ENCODE measurements at regions not wholly inside any gene's neighbourhood (a gene's known extent, or its start where the extent isn't known, plus 50 kb on each side); places are given as distances from the start of the nearest gene placed in this dataset.
"Not testable (repeated sequence)": the region's sequence is repeated elsewhere in the genome, so short reads cannot be mapped to it uniquely, and the experiment has no call there.

DNA sequence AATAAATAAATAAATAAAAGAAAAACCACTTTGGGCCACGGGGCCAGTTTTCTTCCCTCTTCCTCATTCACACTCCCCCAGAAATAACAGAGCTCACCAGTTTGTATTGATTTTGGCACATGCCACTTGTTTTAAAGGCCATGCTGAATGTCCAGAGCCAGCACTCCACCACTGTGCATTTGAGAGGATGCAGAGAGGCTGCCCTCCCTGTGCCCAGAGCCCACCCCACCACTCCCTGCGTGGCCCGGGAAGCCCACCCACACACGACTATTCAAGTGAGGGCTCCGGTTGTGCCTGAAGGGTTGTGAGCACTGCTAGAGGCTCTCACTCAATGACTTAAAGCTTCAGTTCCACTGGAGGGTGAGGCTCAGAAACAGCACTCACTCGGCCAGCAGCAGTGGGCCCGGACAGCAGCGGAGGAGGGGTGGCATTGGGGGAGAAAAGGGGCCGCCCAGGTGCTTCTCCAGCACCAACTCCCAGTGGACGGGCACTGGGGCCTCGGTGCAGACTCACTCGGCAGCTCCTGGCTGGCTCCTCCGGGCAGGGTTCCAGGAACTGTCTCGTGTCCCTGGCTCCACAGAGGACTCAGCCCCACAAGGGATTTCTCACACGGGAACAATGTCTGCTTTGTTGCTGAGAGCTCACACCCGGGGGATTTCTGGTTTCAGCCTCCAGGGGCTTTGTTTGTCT, 112.7 kb downstream of the SHANK2 start:
- H3K36me3 Mint-ChIP-seq = no peaks in the 10 kb centered on the region
- H3K4me1 Mint-ChIP-seq = no peaks in the 10 kb centered on the region
- H3K9me3 Mint-ChIP-seq = no peaks in the 10 kb centered on the region
- peaks cover 0 to 2% (median 2%) of the 10 kb centered on the region in 3 donors for H3K27me3 Mint-ChIP-seq (ENCODE audit: low read depth in 3 of 3)
- DNase-seq = no peak
- H3K4me3 Mint-ChIP-seq = no peak overlapping the region
- H3K27ac Mint-ChIP-seq = no peak overlapping the region

DNA sequence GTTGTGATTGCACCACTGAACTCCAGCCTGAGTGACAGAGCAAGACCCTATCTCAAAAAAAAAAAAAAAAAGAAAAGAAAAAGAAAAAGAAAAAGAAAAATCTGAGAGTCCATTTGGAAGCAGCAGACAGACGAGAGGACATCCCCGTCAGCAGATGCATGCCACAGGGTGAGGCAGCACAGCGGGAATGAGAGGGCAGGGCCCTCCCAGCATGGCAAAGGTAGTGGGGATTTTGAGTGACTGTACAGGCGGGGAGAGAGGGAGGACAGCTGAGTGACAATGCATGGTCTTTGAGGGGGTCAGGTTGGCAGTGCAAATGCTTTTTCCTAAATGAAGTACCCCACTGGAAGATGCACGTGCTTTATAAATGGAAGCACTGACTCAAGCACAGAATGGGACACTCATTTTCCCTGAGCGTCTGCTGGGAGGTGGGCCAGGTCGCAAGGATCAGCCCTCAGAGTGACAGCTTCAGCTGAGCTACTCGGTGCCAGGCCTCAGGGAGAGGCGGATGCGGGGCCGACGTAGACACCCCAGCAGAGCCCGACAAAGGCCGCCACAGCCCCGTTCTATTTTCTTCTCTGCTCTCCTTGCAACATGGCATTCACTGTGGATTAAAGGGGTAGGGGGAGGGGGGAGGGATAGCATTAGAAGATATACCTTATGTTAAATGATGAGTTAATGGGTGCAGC, 113.5 kb downstream of the SHANK2 start:
- no peak overlapping the region for H3K4me3 Mint-ChIP-seq

DNA sequence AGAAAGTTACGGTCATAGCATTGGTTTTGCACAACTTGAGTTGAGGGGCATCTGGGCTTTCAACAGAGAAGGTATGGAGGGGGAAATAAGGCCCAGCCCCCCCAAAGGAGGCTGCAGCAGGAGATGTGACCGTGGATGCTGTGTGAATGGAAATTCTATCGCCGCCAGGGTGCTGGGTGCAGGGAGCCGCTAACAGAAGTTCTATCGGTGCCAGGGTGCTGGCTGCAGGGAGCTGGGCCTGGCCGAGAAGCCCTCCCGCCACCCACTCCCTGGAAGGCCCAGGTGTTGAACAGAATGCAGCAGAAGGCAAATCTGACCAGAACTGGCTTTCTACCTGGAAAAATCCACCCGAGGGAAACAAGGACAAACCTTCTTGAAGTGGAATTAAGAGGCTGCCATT, 115.0 kb downstream of the SHANK2 start:
- Mint-ChIP-seq H3K4me1 (no peaks in the 10 kb centered on the region), H3K27me3 (ENCODE audit: low read depth in 3 of 3) (peaks cover 0 to 2% (median 0%) of the 10 kb centered on the region in 3 donors), H3K4me3 (no peak overlapping the region), H3K9me3 (no peaks in the 10 kb centered on the region), H3K36me3 (no peaks in the 10 kb centered on the region), H3K27ac (no peak overlapping the region)
- no peak for DNase-seq

More for the DNA sequence above, 113.5 kb downstream of the SHANK2 start:
- DNase-seq = no peak
- Mint-ChIP-seq H3K27ac (peak overlapping the region in 1 of 6 donors; percentile 34), H3K9me3 (no peaks in the 10 kb centered on the region), H3K27me3 (ENCODE audit: low read depth in 3 of 3) (peaks cover 0 to 2% (median 0%) of the 10 kb centered on the region in 3 donors), H3K36me3 (no peaks in the 10 kb centered on the region), H3K4me1 (no peaks in the 10 kb centered on the region)

DNA sequence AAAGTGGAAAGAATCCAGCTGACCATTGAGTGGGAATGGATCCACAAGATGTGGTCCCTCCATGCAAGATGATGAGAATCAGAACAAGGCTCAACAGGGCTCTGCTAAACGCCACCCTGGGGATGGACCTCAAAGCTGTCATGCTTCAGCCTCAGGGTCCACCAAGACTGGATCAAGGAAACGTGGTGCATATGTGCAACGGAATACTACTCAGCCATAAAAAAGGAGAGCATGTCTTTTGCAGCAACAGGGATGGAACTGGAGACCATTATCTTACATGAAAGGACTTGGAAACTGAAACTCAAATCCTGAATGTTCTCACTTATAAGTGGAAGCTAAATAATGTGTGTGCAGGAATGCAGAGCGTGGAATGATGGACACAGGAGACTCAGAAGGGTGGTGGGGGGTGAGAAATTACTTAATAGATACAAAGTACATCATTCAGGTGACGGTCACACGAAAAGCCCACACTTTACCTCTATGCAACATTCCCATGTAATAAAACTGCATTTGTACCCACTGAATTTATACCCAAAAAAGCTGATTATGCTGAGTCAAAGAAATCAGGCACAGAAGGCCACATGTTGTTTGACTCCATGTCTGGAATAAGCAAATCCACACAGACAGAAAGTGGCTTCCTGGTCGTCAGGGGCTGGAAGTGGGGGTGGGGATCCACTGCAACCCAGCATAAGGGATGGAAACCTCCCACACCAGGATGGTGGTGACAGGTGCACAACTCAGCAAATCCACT, 116.1 kb downstream of the SHANK2 start:
- Mint-ChIP-seq H3K27me3 (ENCODE audit: low read depth in 3 of 3) (peaks cover 0 to 2% (median 0%) of the 10 kb centered on the region in 3 donors), H3K36me3 (no peaks in the 10 kb centered on the region), H3K4me1 (no peaks in the 10 kb centered on the region), H3K4me3 (no peak overlapping the region), H3K27ac (no peak overlapping the region), H3K9me3 (no peaks in the 10 kb centered on the region)
- no peak for DNase-seq

DNA sequence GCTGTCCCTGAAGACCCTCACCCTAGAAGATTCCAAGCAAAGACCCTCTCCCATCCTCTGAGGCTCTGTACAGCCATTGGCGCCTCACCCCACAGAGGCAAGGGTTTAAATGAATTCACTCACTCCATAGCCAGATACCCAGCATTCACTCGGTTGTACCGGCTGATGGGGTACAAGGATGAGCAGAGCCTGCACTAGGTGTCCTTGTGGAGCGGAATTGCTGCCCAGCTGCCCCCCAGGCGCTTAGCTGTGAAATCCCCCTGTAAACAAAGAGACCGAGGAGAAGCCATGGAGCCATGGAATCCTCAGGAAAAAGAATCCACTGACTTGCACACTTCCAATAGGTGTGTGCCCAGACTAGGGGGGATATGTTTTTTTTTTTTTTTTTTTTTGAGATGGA, 117.3 kb downstream of the SHANK2 start:
- no peak overlapping the region for H3K27ac Mint-ChIP-seq
- H3K4me3 Mint-ChIP-seq = no peak overlapping the region
- no peaks in the 10 kb centered on the region for H3K36me3 Mint-ChIP-seq
- no peaks in the 10 kb centered on the region for H3K27me3 Mint-ChIP-seq (ENCODE audit: low read depth in 3 of 3)
- no peak for DNase-seq
- H3K4me1 Mint-ChIP-seq = no peaks in the 10 kb centered on the region
- H3K9me3 Mint-ChIP-seq = no peaks in the 10 kb centered on the region

DNA sequence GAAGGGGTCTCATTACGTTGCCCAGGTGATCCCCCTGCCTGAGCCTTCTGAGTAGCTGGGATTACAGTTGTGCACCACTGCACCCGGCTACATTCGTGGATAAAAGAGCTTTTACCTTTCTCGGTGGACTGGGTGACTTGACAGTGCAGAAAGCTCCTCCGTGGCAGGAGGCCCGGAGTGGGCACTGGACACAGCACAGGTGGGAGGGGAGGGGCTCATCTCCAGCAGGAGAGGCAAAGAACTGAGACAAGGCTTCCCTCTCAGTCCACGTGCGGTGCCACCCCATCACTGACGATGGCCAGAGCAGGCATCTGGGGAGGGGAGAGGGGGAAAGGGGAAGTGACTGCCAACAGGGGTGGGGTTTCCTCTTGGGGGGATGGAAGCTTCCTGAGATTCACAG, 118.4 kb downstream of the SHANK2 start:
- H3K27ac Mint-ChIP-seq = no peak overlapping the region
- no peaks in the 10 kb centered on the region for H3K9me3 Mint-ChIP-seq
- H3K27me3 Mint-ChIP-seq (ENCODE audit: low read depth in 3 of 3) = no peaks in the 10 kb centered on the region
- no peak for DNase-seq
- no peaks in the 10 kb centered on the region for H3K4me1 Mint-ChIP-seq
- no peaks in the 10 kb centered on the region for H3K36me3 Mint-ChIP-seq
- H3K4me3 Mint-ChIP-seq = no peak overlapping the region

DNA sequence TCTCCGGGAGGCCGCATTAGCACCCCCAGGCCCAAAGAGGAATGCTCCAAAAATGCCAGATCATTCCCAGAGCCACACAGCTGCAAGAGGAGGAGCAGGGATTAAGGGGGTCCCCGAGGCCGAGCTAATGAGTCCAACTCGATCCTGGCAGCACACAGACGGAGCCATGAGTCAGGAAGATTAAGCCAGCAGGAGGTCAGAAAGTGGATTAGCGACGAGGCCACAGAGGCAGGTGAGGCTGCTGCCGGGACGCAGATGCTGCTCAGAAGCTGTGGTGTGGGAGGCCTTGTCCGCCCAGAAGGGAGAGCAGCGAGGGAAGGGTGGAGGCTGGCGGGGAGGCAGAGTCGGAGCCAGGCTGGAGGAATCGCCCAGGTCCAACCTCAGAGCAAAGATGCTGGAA, 120.5 kb downstream of the SHANK2 start:
- Mint-ChIP-seq H3K36me3 (no peaks in the 10 kb centered on the region), H3K27me3 (ENCODE audit: low read depth in 3 of 3) (peaks cover 0 to 1% (median 0%) of the 10 kb centered on the region in 3 donors), H3K27ac (no peak overlapping the region), H3K4me1 (no peaks in the 10 kb centered on the region), H3K4me3 (no peak overlapping the region), H3K9me3 (no peaks in the 10 kb centered on the region)
- DNase-seq = no peak

DNA sequence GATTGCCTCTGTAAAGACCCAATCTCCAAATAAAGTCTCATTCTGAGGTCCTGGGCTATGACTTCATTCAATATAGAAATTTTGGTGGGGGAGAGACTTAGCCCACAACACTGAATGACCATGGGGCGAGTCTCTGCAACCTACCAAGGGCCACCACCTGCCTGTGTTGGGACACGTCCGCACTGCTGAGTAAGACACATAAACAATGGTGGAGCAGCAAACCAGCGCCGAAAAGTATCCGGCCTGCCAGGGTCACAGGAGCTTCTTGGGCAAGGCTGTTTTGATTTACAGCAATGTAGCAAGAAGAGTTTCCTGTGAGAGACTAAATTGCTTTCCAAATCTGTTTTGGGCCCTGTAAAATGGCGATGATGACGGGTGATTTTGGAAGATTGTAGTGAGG, 122.3 kb downstream of the SHANK2 start:
- Mint-ChIP-seq H3K36me3 (no peaks in the 10 kb centered on the region), H3K27ac (no peak overlapping the region), H3K4me3 (no peak overlapping the region), H3K27me3 (ENCODE audit: low read depth in 3 of 3) (peaks cover 0 to 1% (median 0%) of the 10 kb centered on the region in 3 donors), H3K9me3 (no peaks in the 10 kb centered on the region), H3K4me1 (no peaks in the 10 kb centered on the region)
- DNase-seq = no peak

DNA sequence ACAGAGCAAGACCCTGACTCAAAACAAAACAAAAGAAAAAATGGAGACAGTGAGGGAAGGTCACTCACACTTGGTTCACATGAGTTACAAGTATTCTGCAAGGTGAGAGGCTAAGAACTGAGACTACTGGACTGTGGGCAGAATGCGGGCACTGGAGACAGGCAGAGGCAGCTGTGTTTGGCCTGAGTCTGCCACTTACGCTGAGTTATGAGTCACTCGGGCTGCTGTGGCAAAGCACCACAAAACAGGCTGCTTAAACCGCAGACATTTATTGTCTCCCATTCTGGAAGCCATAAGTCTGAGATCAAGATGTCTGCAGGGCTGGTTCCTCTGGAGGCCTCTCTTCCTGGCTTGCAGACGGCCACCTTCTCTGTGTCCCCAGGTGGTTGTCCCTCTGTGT, 122.8 kb downstream of the SHANK2 start:
- H3K36me3 Mint-ChIP-seq = no peaks in the 10 kb centered on the region
- DNase-seq = no peak
- no peak overlapping the region for H3K4me3 Mint-ChIP-seq
- H3K27ac Mint-ChIP-seq = no peak overlapping the region
- H3K27me3 Mint-ChIP-seq (ENCODE audit: low read depth in 3 of 3) = peaks cover 0 to 1% (median 0%) of the 10 kb centered on the region in 3 donors
- no peaks in the 10 kb centered on the region for H3K4me1 Mint-ChIP-seq
- no peaks in the 10 kb centered on the region for H3K9me3 Mint-ChIP-seq

DNA sequence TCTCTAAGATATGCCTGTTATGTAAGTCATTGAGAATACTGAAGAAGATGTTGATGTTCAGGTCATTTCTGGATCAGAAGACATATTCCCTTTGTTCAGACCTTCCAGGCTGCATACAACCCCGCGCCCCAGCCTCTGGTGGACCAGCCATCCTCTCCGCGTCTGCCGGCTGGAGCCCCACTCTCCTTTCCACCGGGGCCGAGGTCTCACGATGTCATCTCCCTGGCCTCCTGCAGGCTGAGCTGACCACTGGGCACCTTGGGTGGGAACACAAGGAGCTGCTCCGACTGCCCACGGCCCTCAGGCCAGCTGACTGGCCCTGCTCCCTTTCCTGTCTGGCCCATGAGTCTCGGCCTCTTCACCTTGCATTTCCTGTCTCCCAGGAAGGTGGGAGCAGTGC, 124.6 kb downstream of the SHANK2 start:
- DNase-seq = no peak
- Mint-ChIP-seq H3K27me3 (ENCODE audit: low read depth in 3 of 3) (peaks cover 1 to 2% (median 1%) of the 10 kb centered on the region in 3 donors), H3K27ac (no peak overlapping the region), H3K4me3 (no peak overlapping the region), H3K9me3 (no peaks in the 10 kb centered on the region), H3K36me3 (no peaks in the 10 kb centered on the region), H3K4me1 (no peaks in the 10 kb centered on the region)

DNA sequence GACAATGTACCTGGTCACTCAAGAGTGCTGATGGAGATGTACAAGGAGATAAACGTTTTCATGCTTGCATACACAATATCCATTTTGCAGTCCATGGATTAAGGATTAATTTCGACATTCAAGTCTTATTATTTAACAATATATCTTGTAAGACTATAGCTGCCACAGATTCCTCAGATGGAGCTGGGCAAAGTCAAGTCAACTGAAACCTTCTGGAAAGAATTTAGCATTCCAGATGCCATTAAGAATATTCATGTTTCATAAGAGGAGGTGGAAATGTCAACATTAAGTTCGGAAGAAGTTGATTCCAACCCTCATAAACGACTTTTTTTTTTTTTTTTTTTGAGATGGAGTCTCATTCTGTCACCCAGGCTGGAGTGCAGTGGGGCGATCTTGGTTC, 126.0 kb downstream of the SHANK2 start:
- H3K36me3 Mint-ChIP-seq; H3K27me3 Mint-ChIP-seq (ENCODE audit: low read depth in 3 of 3); H3K27ac Mint-ChIP-seq; H3K4me1 Mint-ChIP-seq; H3K9me3 Mint-ChIP-seq; H3K4me3 Mint-ChIP-seq; DNase-seq: not testable (repeated sequence)

DNA sequence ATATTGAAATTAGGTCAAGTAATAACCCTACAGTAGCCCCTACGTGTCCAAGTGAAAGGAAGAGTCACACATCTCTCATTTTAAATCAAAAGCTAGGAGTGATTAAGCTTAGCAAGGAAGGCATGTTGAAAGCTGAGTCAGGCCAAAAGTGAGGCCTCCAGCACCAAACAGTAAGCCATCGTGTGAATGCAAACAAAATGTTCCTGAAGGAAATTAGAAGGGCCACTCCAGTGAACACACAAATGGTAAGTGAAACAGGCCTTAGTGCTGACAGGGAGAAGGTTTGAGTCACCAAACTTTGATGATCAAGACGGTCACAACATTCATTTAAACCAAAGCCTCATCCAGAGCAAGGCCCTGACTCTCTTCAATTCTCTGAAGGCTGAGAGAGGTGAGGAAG, 127.2 kb downstream of the SHANK2 start:
- H3K27ac Mint-ChIP-seq = no peak overlapping the region
- H3K4me1 Mint-ChIP-seq = no peaks in the 10 kb centered on the region
- DNase-seq = no peak

DNA sequence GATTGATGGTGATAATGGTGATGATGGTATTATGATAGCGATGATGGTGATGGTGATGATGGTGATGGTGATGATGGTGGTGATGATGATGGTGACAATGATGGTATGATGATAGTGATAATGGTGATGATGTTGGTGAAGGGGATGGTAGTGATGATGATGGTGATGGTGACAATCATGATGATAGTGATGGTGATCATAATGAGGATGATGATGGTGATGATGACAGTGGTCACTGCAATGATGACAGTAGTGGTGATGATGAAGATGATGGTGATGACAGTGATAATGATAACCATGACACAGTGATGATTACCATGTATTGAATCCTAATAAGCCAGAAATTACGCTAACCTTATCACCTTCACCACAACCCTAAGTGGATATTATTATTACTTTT, 128.2 kb downstream of the SHANK2 start:
- H3K27ac Mint-ChIP-seq = no peak overlapping the region
- H3K9me3 Mint-ChIP-seq = no peaks in the 10 kb centered on the region

More for the DNA sequence above, 127.2 kb downstream of the SHANK2 start:
- H3K27me3 Mint-ChIP-seq (ENCODE audit: low read depth in 3 of 3) = peaks cover 1 to 6% (median 1%) of the 10 kb centered on the region in 3 donors
- no peak overlapping the region for H3K4me3 Mint-ChIP-seq
- H3K36me3 Mint-ChIP-seq = no peaks in the 10 kb centered on the region
- no peaks in the 10 kb centered on the region for H3K9me3 Mint-ChIP-seq

DNA sequence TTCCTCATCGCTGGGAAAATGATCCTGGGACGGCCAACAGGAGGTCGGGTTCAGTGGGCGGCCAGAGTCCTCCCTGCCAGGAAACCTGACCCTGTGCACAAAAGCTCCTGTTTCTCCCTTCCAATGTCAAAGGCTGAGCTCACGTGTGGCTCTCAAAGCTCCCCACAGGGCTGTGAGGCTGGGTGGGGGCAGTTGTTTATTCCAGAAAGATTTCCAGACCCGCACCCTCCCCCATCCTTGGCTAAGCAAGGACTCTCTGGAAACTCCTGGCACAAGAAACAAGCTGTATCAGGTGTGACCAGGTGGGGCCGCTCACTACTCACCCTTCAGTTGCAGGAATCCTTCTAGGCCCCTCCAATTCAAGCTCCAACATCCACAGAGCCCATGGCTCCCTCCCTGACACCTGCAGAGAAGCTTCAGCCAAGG, 131.9 kb downstream of the SHANK2 start:
- Mint-ChIP-seq H3K27me3 (ENCODE audit: low read depth in 3 of 3) (peaks cover 1 to 15% (median 6%) of the 10 kb centered on the region in 3 donors), H3K27ac (no peak overlapping the region), H3K4me1 (no peaks in the 10 kb centered on the region)

More for the DNA sequence above, 128.2 kb downstream of the SHANK2 start:
- Mint-ChIP-seq H3K36me3 (no peaks in the 10 kb centered on the region), H3K4me1 (no peaks in the 10 kb centered on the region), H3K27me3 (ENCODE audit: low read depth in 3 of 3) (peaks cover 1 to 11% (median 1%) of the 10 kb centered on the region in 3 donors), H3K4me3 (no peak overlapping the region)
- no peak for DNase-seq

More for the DNA sequence above, 131.9 kb downstream of the SHANK2 start:
- Mint-ChIP-seq H3K36me3 (no peaks in the 10 kb centered on the region), H3K4me3 (no peak overlapping the region), H3K9me3 (no peaks in the 10 kb centered on the region)
- DNase-seq = no peak

Data from immature natural killer cell (primary cell).